ENCODE measurements at regions not wholly inside any gene's neighbourhood (a gene's known extent, or its start where the extent isn't known, plus 50 kb on each side); places are given as distances from the start of the nearest gene placed in this dataset.

DNA sequence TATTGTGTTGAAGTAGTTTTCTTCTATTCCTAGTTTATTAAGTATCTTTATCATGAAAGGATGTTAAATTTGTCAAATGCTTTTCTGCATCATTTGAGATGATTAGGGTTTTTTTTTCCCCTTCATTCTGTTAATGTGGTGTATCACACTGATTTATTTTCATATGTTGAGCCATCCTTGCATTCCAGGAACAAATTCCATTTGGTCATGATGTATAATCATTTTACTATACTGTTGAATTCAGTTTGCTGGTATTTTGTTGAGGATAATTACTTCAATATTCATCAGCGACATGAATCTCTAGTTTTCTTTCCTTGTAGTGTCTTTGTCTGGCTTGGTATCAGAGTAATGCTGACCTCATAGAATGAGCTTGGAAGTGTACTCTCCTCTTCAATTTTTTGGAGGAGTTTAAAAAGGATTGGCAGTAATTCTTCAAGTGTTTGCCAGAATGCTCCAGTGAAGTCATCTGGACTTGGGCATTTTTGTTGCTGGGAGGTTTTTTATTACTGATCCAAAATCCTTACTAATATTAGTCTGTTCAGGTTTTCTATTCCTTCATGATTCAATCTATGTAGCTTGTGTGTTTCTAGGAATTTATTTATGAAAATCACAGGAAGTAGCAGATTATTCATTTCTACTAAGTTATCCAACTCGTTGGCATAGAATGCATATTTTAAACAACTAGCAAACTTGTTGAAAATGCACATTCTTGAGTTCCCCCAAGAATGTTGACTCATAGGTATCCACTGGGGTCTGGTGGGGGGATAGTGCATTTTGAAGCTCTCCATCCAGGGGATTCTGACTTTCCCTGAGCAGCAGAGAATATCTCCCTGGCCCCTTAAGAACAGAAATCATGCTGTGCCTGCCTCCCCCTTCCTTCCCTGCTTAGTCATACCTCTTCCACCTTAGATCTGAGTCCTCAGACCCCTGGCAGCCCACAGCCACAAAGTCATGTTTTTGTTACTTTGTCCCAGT, 187.1 kb downstream of the BMP7 start:
- Histone ChIP-seq H3K36me3 (ENCODE audit: control insufficient read depth in 1 of 2, insufficient read depth in 2 of 2, low read length in 2 of 2) (no peaks in the 10 kb centered on the region), H4K20me1 (ENCODE audit: insufficient read depth) (no peaks in the 10 kb centered on the region), H3K9me2 (ENCODE audit: insufficient read depth) (no peaks in the 10 kb centered on the region), H3K9me3 (ENCODE audit: control insufficient read depth in 1 of 2, insufficient read depth in 1 of 2, low read depth in 1 of 2, low read length in 2 of 2) (peaks cover 4 to 6% of the 10 kb centered on the region in 2 experiments; a peak in 2 of 4 replicates), H2AFZ (ENCODE audit: low read depth, low read length, poor library complexity, severe bottlenecking) (no peak overlapping the region), H3K79me2 (ENCODE audit: insufficient read depth, low read length) (no peaks in the 10 kb centered on the region), H3K27ac (ENCODE audit: low read depth, low read length) (no peak overlapping the region), H3K27me3 (ENCODE audit: insufficient read depth, low read length) (no peaks in the 10 kb centered on the region), H3K4me2 (ENCODE audit: low read length) (no peak overlapping the region), H3K4me1 (ENCODE audit: control insufficient read depth in 1 of 2, insufficient read depth in 2 of 2, low read length in 2 of 2) (peaks cover 0 to 11% of the 10 kb centered on the region in 2 experiments; a peak in 2 of 4 replicates), H3K9ac (ENCODE audit: low read length) (no peak overlapping the region), H3K4me3 (replicated peaks in 1 of 2; ENCODE audit: low read depth in 1 of 2, low read length in 2 of 2) (no peak overlapping the region)
- ATAC-seq (no peak), DNase-seq (ENCODE audit: low read depth, low spot score) (no peak)
- TF ChIP-seq, protein P1, sequence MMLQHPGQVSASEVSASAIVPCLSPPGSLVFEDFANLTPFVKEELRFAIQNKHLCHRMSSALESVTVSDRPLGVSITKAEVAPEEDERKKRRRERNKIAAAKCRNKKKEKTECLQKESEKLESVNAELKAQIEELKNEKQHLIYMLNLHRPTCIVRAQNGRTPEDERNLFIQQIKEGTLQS (IDR thresholded peaks at IDR 0.05), result no peak
- TF ChIP-seq, protein P2, sequence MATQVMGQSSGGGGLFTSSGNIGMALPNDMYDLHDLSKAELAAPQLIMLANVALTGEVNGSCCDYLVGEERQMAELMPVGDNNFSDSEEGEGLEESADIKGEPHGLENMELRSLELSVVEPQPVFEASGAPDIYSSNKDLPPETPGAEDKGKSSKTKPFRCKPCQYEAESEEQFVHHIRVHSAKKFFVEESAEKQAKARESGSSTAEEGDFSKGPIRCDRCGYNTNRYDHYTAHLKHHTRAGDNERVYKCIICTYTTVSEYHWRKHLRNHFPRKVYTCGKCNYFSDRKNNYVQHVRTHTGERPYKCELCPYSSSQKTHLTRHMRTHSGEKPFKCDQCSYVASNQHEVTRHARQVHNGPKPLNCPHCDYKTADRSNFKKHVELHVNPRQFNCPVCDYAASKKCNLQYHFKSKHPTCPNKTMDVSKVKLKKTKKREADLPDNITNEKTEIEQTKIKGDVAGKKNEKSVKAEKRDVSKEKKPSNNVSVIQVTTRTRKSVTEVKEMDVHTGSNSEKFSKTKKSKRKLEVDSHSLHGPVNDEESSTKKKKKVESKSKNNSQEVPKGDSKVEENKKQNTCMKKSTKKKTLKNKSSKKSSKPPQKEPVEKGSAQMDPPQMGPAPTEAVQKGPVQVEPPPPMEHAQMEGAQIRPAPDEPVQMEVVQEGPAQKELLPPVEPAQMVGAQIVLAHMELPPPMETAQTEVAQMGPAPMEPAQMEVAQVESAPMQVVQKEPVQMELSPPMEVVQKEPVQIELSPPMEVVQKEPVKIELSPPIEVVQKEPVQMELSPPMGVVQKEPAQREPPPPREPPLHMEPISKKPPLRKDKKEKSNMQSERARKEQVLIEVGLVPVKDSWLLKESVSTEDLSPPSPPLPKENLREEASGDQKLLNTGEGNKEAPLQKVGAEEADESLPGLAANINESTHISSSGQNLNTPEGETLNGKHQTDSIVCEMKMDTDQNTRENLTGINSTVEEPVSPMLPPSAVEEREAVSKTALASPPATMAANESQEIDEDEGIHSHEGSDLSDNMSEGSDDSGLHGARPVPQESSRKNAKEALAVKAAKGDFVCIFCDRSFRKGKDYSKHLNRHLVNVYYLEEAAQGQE (IDR thresholded peaks at IDR 0.05; ENCODE audit: low read depth), result no peak
- TF ChIP-seq, protein P3, sequence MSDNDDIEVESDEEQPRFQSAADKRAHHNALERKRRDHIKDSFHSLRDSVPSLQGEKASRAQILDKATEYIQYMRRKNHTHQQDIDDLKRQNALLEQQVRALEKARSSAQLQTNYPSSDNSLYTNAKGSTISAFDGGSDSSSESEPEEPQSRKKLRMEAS (IDR thresholded peaks at IDR 0.05), result no peak
- TF ChIP-seq CBX3 (IDR thresholded peaks at IDR 0.05; ENCODE audit: low read depth) (no peak), RAD21 (IDR thresholded peaks at IDR 0.05; ENCODE audit: low read depth) (no peak), CEBPB (IDR thresholded peaks at IDR 0.05; ENCODE audit: low read depth) (no peak), SP1 (IDR thresholded peaks at IDR 0.05; ENCODE audit: low read depth) (no peak), JUND (IDR thresholded peaks at IDR 0.05) (no peak), POLR2AphosphoS5 (IDR thresholded peaks at IDR 0.05; ENCODE audit: low read depth, low read length) (no peak), EGR1 (IDR thresholded peaks at IDR 0.05; ENCODE audit: low read depth) (no peak), FOSL1 (IDR thresholded peaks at IDR 0.05; ENCODE audit: low read depth) (no peak), EZH2phosphoT487 (IDR thresholded peaks at IDR 0.05; ENCODE audit: borderline replicate concordance) (no peak), SIN3A (IDR thresholded peaks at IDR 0.05; ENCODE audit: low read depth) (no peak)
- TF ChIP-seq, protein P4, sequence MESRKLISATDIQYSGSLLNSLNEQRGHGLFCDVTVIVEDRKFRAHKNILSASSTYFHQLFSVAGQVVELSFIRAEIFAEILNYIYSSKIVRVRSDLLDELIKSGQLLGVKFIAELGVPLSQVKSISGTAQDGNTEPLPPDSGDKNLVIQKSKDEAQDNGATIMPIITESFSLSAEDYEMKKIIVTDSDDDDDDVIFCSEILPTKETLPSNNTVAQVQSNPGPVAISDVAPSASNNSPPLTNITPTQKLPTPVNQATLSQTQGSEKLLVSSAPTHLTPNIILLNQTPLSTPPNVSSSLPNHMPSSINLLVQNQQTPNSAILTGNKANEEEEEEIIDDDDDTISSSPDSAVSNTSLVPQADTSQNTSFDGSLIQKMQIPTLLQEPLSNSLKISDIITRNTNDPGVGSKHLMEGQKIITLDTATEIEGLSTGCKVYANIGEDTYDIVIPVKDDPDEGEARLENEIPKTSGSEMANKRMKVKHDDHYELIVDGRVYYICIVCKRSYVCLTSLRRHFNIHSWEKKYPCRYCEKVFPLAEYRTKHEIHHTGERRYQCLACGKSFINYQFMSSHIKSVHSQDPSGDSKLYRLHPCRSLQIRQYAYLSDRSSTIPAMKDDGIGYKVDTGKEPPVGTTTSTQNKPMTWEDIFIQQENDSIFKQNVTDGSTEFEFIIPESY (IDR thresholded peaks at IDR 0.05; ENCODE audit: extremely low read depth, insufficient replicate concordance, low read length), result no peak
- ChIA-PET POLR2A (no interaction called here), CTCF (no interaction called here), RAD21 (ENCODE audit: low non-redundant PET in 1 of 2, low total read pairs in 2 of 2, uncharacterized antibody in 2 of 2, unreplicated experiment in 2 of 2) (no interaction called here)
- no TSS peak for BruUV-seq (replicated peaks)
- intact Hi-C loops (cut with micrococcal nuclease), result no loop called here
